Vagina (tissue), 2 donors: ENCODE measurements at regions not wholly inside any gene's neighbourhood (a gene's known extent, or its start where the extent isn't known, plus 50 kb on each side); places are given as distances from the start of the nearest gene placed in this dataset.

Experiments
- CTCF ChIP-seq, 3 experiments: fragments of 450-650 bp in 2 of 3; fragments of 200-600 bp in 1 of 3; sonication (generic) in 1 of 3; IDR thresholded peaks; one replicate each; pipeline ENCODE4 v1.5.1; 2017 to 2019; ENCODE audit warnings: antibody characterized with exemption in 3 of 3, mild to moderate bottlenecking in 2 of 3, moderate library complexity in 2 of 3
- POLR2A ChIP-seq, 2 donors: fragments of 450-650 bp; IDR thresholded peaks; one replicate each; pipeline ENCODE4 v1.6.1; 2017; ENCODE audit warnings: antibody characterized with exemption in 2 of 2, mild to moderate bottlenecking in 2 of 2, moderate library complexity in 2 of 2
- POLR2AphosphoS5 ChIP-seq, 2 donors: sonication (generic); formaldehyde crosslinking; IDR thresholded peaks; one replicate each; pipeline ENCODE4 v1.9.0; 2017; ENCODE audit warnings: antibody characterized with exemption in 2 of 2, mild to moderate bottlenecking in 2 of 2, low read depth in 1 of 2; ENCODE audit not compliant: insufficient read depth in 1 of 2

GRCh38 chr11:79920480-79920879, 479.6 kb upstream of the TENM4 start:
- TF ChIP-seq CTCF (IDR thresholded peaks at IDR 0.05) (no peak), POLR2A (IDR thresholded peaks at IDR 0.05) (no peak), POLR2AphosphoS5 (IDR thresholded peaks at IDR 0.05; ENCODE audit: insufficient read depth in 1 of 2, low read depth in 1 of 2) (no peak)
